HUDEP-2 (cell line): ENCODE measurements at regions not wholly inside any gene's neighbourhood (a gene's known extent, or its start where the extent isn't known, plus 50 kb on each side); places are given as distances from the start of the nearest gene placed in this dataset.
"Not testable (repeated sequence)": the region's sequence is repeated elsewhere in the genome, so short reads cannot be mapped to it uniquely, and the experiment has no call there.

ENCODE experiments used
- DNase-seq, 76 experiments: peaks; one replicate each; lab custom pipeline; 2025; ENCODE audit not compliant: unreplicated experiment in 76 of 76; lab: John Stamatoyannopoulos, UW

DNA sequence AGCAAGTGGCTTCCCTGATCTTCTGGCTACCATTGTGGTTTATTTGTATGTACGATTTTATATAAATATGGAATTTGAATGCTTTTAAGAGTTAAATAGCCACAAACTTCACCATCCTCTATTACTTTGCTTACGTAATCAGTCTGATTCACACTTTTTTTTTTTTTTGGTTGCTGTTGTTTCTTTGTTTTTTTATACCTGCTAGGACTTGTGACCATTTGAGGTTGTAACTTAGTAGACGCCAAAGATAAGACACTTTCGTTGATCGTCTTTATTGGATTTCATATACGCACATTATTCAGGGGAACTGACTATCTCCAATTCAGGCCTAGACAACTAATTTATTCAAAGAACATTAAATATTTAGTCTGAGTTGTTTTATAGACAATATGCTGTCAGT, 559.0 kb downstream of the CBLN4 start:
- no peak for DNase-seq

DNA sequence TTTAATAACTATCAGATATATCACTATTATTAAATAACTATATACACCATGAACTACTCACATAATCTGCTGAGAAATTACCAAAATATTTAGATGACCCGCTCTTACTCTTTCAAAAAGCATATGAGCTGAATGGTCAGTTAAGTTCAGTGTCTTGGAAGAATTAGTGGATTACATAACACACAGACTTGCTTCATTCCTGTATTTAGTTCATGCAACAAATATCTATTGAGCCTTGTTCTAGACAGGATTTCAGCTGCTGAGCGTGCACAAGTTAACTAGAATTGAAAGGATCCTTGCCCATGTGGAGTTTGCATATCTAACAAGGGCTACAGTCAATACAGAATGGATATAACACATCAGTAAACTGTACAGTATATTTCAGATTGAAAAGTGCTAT, 566.2 kb downstream of the CBLN4 start:
- no peak for DNase-seq

- no peak for DNase-seq
Measured at GRCh38 chr20:55437798-55438415, 567.4 kb downstream of the CBLN4 start.

GRCh38 chr20:55424968-55425367, 580.4 kb downstream of the CBLN4 start:
- no peak for DNase-seq

- DNase-seq: no peak
Measured at GRCh38 chr20:55424476-55424875, 580.8 kb downstream of the CBLN4 start.

GRCh38 chr20:55417836-55418235, 587.5 kb downstream of the CBLN4 start:
- no peak for DNase-seq

GRCh38 chr20:55415567-55416142, 589.7 kb downstream of the CBLN4 start:
- DNase-seq: peak in 1 of 76 experiments; percentile 6

- DNase-seq: not testable (repeated sequence)
Measured at GRCh38 chr20:55412508-55412907, 592.8 kb downstream of the CBLN4 start.

- no peak for DNase-seq
Measured at GRCh38 chr20:55406891-55407290, 598.4 kb downstream of the CBLN4 start.

DNA sequence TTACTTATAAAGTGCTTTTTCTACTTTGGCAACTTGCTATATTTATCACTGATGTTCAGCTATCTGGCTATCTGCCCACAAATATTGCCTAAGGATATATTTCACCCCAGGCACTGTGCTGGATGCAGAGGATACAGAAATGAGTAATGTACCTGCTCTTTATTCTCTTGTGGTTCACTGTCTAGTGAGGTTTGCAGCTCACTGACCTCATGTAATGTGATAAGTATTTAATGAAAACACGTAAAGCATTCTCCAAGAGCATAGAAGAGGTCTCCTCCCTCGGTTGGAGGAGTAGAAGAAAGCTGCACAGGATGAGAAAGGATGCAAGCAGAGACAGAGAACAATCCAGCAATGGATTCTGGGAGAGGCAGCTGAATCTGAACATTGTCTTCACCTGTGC, 610.7 kb downstream of the CBLN4 start:
- DNase-seq: no peak

DNA sequence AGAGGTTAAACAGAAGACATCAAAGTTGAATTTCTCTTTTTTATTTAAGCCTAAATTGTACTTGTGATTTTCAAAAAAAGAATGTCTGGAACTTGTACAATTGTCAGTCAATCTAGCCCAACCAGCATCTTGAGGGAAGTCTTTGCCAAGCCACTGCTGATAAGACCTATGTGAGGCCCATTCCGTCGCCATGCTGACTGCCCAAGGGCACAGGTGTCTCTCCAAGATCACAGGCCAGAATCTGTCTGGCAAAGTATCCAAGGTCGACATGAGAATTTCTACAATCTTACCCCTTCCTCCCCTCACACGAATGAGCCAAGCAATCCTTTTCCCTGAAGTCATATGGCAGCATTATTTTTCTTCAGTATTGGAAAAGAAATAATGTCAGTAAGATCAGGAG, 614.5 kb downstream of the CBLN4 start:
- DNase-seq: peak in 1 of 76 experiments; percentile 8

GRCh38 chr20:55386686-55387085, 618.6 kb downstream of the CBLN4 start:
- no peak for DNase-seq

- DNase-seq: no peak
Measured at GRCh38 chr20:55375920-55376319, 629.4 kb downstream of the CBLN4 start.

DNA sequence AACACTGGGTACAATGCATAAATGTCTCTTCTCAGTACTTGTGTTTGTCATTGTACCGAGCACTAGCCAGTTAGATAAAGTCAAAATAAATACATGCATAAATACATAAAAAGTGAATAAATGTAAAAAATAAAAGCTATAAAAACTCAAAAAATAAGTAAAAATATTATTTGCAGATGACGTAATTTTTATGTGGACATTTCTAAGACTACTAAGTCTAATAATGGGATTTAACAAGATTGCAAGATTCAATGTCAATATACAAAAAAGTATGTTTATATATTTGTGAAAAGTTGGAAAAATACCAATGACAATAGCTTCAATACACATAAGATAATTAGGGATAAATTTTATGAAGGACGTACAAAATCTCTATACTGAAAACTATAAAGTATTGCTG, 639.6 kb downstream of the CBLN4 start:
- no peak for DNase-seq

DNA sequence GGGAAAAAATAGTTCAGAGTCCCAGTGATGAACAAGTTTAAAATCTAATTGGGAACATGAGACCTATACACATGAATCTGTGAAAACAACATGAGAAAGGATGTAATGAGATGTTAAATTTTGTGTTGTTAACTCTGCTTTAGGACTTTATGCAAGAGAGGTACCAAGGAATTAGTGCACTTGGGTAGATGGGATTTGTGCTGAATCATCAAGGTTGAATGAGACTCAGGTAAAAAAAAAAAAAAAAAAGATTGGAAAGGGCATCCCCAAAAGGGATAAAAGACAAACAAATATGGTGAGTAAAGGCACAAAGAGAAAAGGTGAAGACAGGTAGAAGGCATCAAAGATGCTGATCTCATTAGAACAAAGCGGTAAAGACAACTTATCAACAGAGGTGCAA, 644.4 kb downstream of the CBLN4 start:
- DNase-seq: no peak

DNA sequence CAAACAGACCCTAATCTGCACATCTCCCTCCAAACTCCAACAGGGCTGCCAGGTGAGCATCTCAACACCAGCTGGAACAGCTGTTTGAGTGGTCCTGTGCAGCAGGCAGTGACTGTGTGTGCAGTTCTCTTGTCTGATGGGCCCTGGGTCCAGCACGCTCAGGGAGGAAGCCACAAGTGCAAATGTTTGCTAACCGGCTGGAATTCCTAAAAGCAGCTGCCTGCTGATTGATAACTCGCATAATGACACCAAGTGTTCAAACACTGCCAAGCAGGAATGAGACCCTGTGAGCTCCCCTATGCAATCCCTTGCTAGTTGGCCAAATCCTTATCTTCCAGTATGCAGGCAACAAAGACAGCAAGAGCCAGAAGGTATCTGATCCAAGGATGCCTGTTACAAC, 650.6 kb downstream of the CBLN4 start:
- DNase-seq: peak in 3 of 76 experiments; percentile 1 to 14 (median 4)

- DNase-seq: no peak
Measured at GRCh38 chr20:55353206-55353605, 652.1 kb downstream of the CBLN4 start.

DNA sequence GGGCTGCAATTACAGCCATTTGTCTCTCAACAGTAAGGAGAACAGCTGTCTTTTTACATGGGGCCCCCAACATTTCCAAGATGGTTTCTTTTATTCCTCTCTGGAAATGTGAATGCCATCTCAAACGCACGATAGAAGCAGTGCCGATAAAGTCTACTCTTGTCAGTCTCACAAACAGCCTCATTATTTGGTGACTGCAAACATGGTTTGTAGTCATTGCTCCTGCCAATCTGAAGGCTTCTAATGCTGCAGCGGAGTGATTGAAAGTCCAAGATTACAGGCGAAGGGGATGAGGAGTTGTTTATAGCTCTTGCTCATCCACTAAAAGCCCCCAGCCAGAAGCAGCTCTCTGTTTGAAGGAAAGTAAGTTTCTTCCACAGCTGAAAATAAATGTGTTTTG, 657.1 kb downstream of the CBLN4 start:
- no peak for DNase-seq

DNA sequence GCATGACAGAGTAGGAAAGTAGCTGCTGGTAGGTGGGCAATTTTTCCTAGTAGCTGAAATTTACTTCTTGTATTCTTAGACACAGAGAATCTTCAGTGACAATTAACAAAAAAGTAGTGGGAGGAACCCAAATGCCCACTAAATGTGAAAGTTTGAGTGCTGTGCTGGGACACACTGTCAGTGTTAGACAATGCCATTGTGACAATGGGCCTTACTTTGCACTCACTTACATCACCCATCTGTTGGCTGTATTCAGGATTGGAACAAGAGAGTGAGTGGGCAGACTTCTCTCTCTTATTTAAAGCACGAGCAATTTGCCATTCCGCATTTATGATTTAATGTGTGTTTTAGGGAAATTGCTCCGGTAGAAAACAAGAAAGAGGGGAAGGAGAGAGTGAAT, 662.5 kb downstream of the CBLN4 start:
- DNase-seq: no peak

DNA sequence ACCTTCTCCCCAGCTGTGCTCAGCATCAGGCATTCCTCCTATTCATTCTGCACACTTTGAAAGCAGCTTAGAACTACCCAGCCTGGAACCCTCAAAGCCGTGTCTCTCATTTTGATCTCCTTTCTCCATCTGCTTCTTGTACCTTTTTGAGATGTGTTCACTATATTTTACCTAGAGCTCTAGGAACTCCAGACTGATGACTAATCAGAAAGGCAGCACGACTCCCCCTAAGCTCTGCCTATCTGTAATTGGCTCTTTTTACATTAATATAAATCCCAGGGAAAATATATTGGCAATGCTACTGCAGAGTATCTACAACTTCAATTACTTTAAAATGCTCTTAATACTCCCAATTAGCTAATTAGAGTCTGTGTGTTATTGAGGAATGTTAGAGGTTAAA, 671.5 kb downstream of the CBLN4 start:
- no peak for DNase-seq

DNA sequence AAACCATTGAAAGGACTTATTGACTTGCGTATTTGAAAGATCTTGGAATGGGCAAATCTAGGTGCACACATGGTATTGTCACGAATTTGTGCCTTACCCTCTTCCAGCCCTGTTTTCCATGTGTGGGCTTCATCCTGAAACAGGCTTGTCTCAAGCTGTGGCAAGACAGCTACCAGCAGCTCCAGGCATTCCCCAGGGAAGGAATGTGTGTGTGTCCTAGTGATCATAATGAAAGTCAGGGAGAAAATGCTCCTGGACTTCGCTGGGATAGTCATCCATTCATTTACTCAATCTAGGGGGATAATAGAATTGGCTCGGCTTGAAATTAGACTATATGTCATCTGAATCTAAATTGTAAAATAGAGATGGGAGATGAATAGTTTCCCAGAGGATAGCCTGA, 676.2 kb downstream of the CBLN4 start:
- DNase-seq: no peak

DNA sequence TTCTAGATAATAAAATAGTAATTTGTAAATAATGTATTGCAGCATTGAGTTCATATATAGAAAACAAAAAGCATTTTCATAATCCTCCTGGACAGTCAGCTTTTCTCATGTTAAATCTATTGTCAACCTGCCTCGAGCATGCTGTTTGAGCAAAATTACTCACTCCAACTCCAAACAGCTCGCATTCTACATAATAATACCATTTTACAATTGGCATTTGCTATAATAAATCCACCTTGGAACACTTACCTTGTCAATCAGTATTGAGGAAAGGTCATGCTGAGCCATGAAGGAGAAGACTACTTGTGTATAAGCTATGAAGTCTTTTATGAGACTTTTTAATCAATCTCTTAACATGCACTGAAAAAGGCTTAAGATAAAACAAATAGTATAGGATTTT, 682.6 kb downstream of the CBLN4 start:
- DNase-seq: no peak

DNA sequence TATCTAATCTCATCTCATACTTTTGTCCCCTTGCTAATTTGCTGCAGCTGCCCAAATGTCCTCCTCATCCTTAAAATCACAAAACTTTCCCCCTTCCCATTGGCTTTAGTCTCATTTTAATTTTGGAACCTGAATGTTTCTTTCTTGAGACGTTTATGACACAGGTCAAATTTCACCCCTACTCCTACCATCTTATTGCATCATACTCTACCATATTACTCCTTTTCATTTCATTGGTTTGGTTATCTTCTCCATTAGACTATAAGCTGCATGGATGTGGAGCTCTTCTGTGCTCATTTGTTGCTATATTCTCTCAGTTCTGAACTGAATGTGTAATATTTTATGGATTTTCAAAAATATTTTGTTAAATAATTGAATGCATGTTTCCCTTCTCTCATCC, 688.6 kb downstream of the CBLN4 start:
- DNase-seq: no peak
